ENCODE measurements at regions not wholly inside any gene's neighbourhood (a gene's known extent, or its start where the extent isn't known, plus 50 kb on each side); places are given as distances from the start of the nearest gene placed in this dataset.

DNA sequence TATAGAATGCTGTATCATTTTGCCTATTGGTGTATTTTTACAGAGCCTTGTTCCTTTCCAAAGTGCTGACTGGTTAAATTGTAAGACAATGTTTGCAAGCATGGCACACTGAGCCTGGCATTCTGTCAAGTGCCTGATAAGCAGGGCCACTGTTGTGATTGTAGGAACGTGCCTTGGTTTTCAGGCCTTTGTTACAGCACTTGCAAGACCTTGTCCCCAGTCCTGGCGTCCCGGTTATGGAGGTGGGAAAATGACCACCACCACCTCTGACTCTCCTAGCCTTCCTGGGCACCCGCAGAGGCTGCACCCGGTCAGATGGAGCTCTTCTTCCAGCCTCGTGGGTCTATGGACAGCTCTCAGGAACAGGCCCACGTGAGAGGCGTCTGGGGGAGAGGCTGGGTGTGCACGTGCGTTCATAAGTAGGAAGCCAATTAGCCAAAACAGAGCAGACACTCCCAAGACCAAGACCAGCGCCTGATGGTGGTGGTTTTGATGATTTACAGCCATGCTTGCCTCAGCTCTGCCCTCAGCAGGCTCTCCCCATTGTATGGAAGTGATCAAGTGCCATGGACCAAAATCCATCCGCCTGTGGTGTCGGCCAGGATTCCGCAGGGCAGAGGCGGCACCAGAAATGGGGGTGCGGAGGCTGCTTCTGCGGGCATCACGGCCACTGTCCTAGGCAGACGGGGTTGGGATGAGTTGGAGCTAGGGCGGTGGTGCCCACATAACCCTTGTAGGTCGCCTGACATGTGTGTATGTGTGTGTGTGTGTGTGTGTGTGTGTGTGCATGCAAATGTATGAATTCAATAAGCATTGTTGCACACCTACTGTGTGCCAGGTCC is 89.8 kb downstream of the RTL6 start:
- H3K9ac ChIP-seq (ENCODE audit: low read depth, low read length): no peak overlapping the region
- no peak for TF ChIP-seq EZH2 (IDR thresholded peaks at IDR 0.05; ENCODE audit: borderline replicate concordance, low read depth, low read length, severe bottlenecking)
- TF ChIP-seq, protein P1, sequence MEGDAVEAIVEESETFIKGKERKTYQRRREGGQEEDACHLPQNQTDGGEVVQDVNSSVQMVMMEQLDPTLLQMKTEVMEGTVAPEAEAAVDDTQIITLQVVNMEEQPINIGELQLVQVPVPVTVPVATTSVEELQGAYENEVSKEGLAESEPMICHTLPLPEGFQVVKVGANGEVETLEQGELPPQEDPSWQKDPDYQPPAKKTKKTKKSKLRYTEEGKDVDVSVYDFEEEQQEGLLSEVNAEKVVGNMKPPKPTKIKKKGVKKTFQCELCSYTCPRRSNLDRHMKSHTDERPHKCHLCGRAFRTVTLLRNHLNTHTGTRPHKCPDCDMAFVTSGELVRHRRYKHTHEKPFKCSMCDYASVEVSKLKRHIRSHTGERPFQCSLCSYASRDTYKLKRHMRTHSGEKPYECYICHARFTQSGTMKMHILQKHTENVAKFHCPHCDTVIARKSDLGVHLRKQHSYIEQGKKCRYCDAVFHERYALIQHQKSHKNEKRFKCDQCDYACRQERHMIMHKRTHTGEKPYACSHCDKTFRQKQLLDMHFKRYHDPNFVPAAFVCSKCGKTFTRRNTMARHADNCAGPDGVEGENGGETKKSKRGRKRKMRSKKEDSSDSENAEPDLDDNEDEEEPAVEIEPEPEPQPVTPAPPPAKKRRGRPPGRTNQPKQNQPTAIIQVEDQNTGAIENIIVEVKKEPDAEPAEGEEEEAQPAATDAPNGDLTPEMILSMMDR (IDR thresholded peaks at IDR 0.05; ENCODE audit: borderline replicate concordance, extremely low read depth, low read length, poor library complexity, severe bottlenecking): no peak
- no peak overlapping the region for H3K27ac ChIP-seq (ENCODE audit: low read length)
- peaks cover 4% of the 10 kb centered on the region; the same call in 1 of the 2 replicates for H4K20me1 ChIP-seq (ENCODE audit: insufficient read depth, low read length)
- no peak overlapping the region for H2AFZ ChIP-seq (ENCODE audit: low read depth, low read length)
- H3K79me2 ChIP-seq (ENCODE audit: insufficient read depth, low read length): no peaks in the 10 kb centered on the region
- DNase-seq: no peak
- H3K4me1 ChIP-seq (ENCODE audit: insufficient read depth, low read length): no peaks in the 10 kb centered on the region
- H3K9me3 ChIP-seq (ENCODE audit: insufficient read depth, low read length, severe bottlenecking): no peaks in the 10 kb centered on the region
- no peaks in the 10 kb centered on the region for H3K27me3 ChIP-seq (ENCODE audit: insufficient read depth, low read length, poor library complexity)
- H3K36me3 ChIP-seq (ENCODE audit: insufficient read depth, low read length): no peaks in the 10 kb centered on the region
- no peak overlapping the region for H3K4me2 ChIP-seq (ENCODE audit: insufficient read depth, low read length)
- no peak overlapping the region for H3K4me3 ChIP-seq (ENCODE audit: low read depth in 1 of 2, low read length in 2 of 2)
- ATAC-seq (ENCODE audit: insufficient read depth, low read depth): no peak

DNA sequence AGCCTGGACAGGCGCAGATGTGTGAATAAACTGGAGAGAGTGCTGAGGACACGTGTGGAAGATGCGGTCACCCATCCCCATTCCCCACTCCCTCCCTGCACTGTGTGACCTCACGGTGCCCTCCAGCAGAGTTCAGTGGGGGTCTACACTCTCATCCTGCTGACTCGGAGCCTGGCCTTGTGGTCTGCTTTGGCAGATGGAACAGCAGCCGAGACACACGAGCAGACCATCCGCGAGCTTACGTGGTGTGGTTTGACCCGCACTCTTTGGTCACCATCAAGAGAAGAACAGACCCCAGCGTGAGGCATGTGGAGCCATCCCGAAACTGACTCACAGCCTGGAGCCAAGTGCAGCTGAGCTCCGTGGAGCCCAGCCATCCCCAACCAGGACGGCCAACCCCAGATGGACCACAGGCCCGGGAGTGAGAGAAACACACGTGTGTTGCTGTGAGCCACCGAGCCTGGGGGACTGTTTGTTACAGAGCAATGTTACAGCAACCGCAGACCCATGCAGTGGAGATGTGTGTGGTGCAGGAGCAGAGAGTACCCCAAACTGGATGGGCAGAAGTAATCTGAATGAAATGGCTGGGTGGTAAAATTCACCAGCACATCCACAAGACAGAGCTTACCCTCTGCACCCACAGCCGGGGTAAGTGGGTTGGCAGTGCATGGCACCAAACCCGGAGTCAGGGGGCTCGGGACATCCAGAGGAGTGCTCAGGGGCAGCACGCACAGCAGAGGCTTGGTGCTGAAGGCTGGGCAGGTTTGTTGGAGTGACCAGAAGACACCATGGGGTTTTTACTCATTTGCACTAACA is 90.7 kb downstream of the RTL6 start:
- Histone ChIP-seq H3K79me2 (ENCODE audit: insufficient read depth, low read length) (no peaks in the 10 kb centered on the region), H3K4me1 (ENCODE audit: insufficient read depth, low read length) (no peaks in the 10 kb centered on the region), H3K27me3 (ENCODE audit: insufficient read depth, low read length, poor library complexity) (no peaks in the 10 kb centered on the region), H3K4me2 (ENCODE audit: insufficient read depth, low read length) (no peak overlapping the region), H3K9me3 (ENCODE audit: insufficient read depth, low read length, severe bottlenecking) (no peaks in the 10 kb centered on the region), H3K9ac (ENCODE audit: low read depth, low read length) (no peak overlapping the region), H4K20me1 (ENCODE audit: insufficient read depth, low read length) (peaks cover 4% of the 10 kb centered on the region; the same call in 1 of the 2 replicates), H2AFZ (ENCODE audit: low read depth, low read length) (no peak overlapping the region), H3K4me3 (ENCODE audit: low read depth in 1 of 2, low read length in 2 of 2) (no peak overlapping the region), H3K27ac (ENCODE audit: low read length) (no peak overlapping the region), H3K36me3 (ENCODE audit: insufficient read depth, low read length) (no peaks in the 10 kb centered on the region)
- no peak for ATAC-seq (ENCODE audit: insufficient read depth, low read depth)
- TF ChIP-seq, protein P1 (IDR thresholded peaks at IDR 0.05; ENCODE audit: borderline replicate concordance, extremely low read depth, low read length, poor library complexity, severe bottlenecking): no peak
- TF ChIP-seq EZH2 (IDR thresholded peaks at IDR 0.05; ENCODE audit: borderline replicate concordance, low read depth, low read length, severe bottlenecking): no peak
- no peak for DNase-seq

DNA sequence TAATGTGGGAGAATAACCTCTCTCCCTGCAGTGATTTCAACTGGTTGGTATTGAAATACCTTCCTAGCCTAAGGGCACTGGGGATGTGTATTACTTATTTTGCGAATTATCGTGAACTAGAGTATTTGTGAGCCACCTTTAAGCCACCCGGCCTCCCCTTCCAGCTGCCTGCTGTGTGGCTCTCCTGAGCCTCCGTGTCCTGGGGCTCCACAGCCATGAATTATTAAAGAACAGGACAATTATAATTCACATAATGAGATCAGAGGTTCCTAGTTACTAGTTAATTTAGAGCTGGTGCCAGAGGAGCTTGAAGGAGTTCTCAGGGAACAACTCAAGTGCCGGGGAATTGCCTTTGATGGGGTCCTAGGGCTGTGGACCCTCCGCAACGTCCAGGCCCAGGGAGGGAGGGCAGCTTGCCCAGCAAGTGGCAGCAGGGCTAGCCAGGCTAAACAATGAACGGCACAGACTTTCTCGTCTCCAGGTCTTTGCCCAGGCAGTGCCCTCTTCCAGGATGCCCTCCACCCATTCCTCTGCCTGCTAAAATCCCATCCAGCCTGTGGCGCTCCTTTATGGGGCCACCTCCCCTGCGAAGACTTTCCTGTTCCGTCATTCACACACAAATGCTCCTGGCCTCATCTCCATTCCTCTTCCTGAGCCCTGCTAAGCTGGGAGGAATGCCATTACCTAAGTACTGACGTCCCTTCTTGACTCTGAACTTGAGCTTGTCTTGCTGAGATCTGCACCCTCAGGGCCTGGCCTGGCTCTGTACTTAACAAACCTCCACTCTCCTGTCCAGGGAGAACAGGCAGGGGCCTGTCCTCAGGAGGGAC is 91.5 kb downstream of the RTL6 start:
- no peak overlapping the region for H3K9ac ChIP-seq (ENCODE audit: low read depth, low read length)
- no peak overlapping the region for H3K4me3 ChIP-seq (ENCODE audit: low read depth in 1 of 2, low read length in 2 of 2)
- ATAC-seq (ENCODE audit: insufficient read depth, low read depth): no peak
- no peaks in the 10 kb centered on the region for H3K36me3 ChIP-seq (ENCODE audit: insufficient read depth, low read length)
- H3K4me2 ChIP-seq (ENCODE audit: insufficient read depth, low read length): no peak overlapping the region
- H3K27ac ChIP-seq (ENCODE audit: low read length): no peak overlapping the region
- no peak for DNase-seq
- H3K4me1 ChIP-seq (ENCODE audit: insufficient read depth, low read length): no peaks in the 10 kb centered on the region
- peaks cover 4% of the 10 kb centered on the region; the same call in 1 of the 2 replicates for H4K20me1 ChIP-seq (ENCODE audit: insufficient read depth, low read length)
- H3K79me2 ChIP-seq (ENCODE audit: insufficient read depth, low read length): no peaks in the 10 kb centered on the region
- no peak for TF ChIP-seq EZH2 (IDR thresholded peaks at IDR 0.05; ENCODE audit: borderline replicate concordance, low read depth, low read length, severe bottlenecking)
- TF ChIP-seq, protein P1 (IDR thresholded peaks at IDR 0.05; ENCODE audit: borderline replicate concordance, extremely low read depth, low read length, poor library complexity, severe bottlenecking): no peak
- no peaks in the 10 kb centered on the region for H3K27me3 ChIP-seq (ENCODE audit: insufficient read depth, low read length, poor library complexity)
- H2AFZ ChIP-seq (ENCODE audit: low read depth, low read length): no peak overlapping the region
- H3K9me3 ChIP-seq (ENCODE audit: insufficient read depth, low read length, severe bottlenecking): no peaks in the 10 kb centered on the region
